Hematopoietic multipotent progenitor cell treated with erythropoietin and hydrocortisone succinate and interleukin-3 and kit ligand, for 4 days (in vitro differentiated cells): ENCODE measurements at regions not wholly inside any gene's neighbourhood (a gene's known extent, or its start where the extent isn't known, plus 50 kb on each side); places are given as distances from the start of the nearest gene placed in this dataset.
A peak's percentile ranks its signal among the peaks of the same experiment; 100 is the strongest.
"Not testable (repeated sequence)": the region's sequence is repeated elsewhere in the genome, so short reads cannot be mapped to it uniquely, and the experiment has no call there.

ENCODE experiments used
- DNase-seq: peaks from one replicate; pipeline ENCODE4 v3.0.0-alpha.2; 2015

DNA sequence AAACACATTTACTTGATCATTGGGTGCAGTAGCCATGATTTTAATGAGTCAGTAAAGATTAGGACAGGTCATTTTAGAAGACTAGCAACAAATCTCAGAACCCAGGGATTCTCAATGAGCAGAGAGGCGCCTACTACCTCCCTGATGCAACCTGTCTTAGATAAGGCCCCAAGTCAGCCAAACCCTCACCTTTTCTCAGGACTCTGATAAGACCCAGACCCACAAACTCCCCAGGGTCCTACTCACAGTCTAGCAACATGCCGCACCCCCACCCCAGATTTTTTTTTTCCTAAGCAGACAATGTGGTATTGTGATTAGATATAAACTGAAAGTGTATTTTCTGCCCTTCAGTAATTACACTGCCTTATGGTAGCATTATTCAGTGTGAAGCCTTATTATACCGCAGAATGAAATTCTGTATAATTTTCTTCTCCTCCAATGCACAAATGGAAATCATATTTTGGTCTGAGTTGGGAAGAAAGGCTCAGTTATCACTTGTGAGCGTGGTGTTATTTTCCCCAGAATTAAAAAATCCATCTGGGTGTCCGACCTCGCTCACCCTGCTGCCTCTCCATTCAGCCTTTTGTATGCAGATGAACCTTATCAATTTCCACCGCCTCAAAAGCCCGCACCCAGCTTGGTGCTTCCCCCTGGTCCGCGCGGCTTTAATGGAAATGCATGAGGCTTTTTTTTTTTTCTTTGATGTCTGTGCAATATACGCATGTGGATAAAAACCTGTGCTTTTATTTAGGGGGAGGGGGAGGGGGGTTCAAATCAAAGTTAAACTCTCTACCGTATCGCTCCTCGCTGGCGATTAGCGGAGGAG, 122.0 kb upstream of the SOX14 start:
- no peak for DNase-seq

- DNase-seq, result no peak
Observed at GRCh38 chr3:137642831-137643230, 121.3 kb upstream of the SOX14 start.

- no peak for DNase-seq
Observed at GRCh38 chr3:137647179-137647578, 116.9 kb upstream of the SOX14 start.

DNA sequence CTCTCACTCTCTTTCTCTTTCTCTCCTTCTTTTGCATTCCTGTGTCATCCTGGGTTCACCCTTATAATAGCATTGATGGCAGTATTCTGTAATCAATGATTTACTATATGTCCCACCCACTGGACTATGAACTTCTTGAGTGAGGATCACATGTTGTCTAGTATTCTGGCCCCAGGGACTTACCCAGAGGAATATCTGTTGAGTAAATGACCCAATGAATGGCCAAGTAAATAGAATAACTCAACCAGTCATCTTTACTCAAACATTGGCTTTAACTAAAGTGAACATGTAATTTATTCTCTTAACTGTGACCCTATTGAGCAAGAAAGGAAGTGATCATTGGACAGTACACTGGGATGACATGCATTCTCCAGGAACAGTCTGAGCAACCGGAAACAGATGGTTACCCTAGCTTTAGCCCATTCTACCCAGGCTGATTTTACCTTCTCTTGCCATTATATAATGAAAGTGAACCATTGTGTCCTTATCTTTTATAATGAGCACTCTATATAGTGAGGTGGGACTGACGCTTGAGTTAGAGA, 94.5 kb upstream of the SOX14 start:
- no peak for DNase-seq

DNA sequence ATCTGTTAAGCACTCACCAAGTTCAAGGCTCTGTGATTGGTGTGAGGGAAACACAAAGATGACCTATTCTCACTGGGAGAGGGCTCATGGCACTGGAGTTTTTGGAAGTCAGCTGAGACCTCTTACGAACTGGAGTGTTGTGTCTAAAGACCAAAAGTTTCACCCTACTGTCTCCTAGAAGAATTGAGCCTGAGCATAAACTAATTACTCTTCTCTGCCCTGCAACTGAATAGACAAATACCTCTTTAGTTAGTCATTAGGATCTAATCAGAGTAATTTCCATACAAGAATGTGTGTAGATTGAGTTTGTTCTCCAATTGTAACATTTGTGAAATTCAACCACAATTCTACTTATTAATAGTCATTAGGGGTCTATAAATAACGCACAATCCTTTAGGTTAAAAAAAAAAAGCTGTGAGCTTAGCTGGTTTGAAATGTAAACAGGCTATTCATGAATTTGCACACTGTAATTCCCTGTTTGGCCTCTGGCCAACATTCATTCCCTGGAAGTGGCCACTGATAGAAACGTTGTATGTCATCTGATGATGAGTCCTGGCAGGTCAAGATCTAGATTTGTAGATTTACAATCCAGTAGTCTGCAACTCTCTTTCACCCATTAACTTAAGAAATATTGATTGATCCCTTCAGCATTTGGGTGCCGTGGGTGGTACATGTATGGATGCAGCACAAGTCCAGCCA, 76.8 kb upstream of the SOX14 start:
- DNase-seq, result no peak

DNA sequence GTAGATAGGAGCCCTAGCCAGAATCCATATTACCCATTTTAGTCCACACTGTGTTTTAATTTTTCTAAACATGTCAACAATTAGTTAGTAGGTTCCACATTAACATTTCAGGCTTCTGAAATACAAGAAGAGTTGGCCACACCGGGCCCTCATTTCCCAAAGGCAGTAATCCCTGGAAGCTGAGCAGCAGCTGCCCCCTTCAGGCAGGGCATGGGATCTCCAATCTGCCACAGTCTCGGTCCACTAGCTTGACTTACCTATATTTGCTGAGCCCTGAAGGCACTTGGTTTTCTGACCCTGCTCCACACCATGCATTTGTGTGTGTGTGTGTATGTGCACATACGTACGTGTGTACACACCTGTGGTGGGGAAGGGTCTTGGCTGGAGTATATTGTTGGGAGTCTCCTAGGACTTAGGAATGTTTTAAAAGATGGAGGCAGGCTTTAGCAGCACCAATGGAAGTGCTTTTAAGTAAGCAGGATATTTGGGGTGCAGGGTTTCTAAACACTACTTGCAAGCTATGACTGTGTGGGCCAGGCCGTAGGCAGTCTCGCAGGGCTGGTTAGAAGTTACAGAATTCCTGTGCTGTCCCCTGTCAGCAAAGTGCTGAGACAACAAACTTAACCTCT, 71.2 kb upstream of the SOX14 start:
- peak; percentile 41 for DNase-seq

DNA sequence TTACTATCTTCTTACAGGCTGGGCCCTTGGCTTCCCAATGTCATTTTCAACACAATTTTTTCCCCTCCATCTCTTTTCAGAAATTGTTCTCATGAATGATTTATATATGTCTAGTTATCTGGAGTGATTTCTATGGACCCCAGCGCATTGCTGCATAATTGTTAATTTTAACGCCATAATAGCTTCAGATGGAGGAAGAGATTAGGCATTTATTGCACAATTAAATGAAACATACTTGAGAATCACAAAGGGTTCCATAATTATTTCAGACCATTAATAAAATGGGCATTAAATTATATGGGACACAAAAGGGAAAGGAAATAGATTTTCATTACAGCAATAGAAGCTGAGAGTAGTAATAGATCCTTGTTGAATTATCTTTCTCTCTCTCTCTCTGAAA, 70.3 kb upstream of the SOX14 start:
- DNase-seq, result no peak

DNA sequence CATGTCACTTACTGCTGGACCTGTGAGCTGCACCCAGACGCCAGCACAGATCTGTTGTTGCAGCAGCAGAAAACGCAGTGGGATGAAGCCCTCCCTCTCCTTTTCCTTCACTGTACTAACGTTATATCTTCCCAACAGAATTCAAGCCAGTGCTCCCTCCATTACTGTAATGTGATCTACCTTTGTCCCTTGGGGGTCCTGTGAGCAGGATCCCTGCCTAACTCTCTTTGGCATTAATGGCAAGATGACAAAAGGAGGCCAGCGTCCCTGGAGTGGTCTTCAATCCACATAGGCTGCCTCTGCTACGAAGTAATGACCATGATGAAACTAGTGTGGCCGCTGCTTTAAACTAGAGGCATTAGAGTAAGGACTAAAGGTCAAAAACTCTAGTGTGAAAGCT, 69.3 kb upstream of the SOX14 start:
- no peak for DNase-seq

GRCh38 chr3:137695351-137695750, 68.8 kb upstream of the SOX14 start:
- no peak for DNase-seq

DNA sequence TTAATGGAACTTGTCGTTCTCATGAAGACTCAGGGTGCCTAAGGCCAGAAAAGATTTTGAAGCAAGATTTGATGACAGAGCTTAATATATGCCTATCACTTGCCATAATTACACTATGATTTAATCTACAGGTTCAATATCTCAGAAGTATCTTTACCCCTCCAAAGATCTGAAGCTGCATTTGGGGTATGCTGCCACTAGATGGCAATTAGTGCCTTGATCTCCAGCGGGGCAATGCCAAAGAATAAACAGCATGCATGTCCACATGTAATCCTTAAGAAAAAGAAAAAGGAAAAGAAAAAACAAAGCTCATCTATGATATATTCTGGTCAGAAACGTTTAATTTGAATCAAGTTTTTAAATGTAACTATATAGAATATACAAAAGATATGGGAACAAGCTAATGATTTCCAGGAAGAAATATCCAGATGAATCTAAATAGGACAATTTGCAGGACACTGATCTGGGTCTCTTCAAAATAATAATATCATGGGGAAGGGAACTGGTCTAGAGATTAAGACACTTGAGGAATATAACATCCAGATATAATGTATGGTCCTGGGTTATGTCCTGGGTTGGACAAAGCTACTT, 55.0 kb upstream of the SOX14 start:
- peak; percentile 35 for DNase-seq

DNA sequence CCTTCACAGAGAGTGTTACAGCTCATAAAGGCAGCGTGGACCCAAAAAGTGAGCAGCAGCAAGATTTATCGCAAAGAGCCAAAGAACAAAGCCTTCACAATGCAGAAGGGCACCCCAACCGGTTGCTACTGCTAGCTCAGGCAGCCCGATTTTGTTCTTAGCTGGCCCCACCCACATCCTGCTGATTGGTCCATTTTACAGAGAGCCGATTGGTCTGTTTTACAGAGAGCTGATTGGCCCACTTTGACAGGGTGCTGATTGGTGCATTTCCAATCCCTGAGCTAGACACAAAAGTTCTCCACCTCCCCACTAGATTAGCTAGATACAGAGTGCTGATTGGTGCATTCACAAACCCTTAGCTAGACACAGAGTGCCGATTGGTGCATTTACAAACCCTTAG, 50.1 kb upstream of the SOX14 start:
- not testable (repeated sequence) for DNase-seq
